ENCODE measurements at regions not wholly inside any gene's neighbourhood (a gene's known extent, or its start where the extent isn't known, plus 50 kb on each side); places are given as distances from the start of the nearest gene placed in this dataset.

DNA sequence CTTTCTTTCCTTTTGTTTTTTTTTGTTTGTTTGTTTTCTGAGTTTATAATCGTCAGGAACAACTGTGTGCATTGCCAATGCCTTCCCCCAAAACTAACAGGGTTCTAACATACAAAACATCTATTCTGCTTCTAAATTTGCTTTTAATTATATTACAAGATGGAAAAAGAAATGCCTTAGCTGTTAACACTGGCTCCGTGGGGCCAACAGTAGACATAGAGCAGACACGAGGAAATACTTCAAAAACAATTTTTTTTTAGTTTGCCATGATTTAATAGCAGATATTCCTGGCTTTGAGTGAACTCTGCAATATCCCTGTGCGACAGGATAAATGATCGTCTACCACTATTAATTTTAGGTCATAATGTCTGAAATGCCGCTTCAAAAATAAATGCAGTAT lies 153.3 kb upstream of the HNRNPA3 start:
- CTCF ChIA-PET: no interaction called here
- no TSS peak for BruUV-seq (replicated peaks)
- intact Hi-C loops (cut with micrococcal nuclease; ENCODE audit: unreplicated experiment): loop anchor here (5.0 kb wide), 1 partner anchor 227 kb away; no protein-coding TSS in a partner anchor

DNA sequence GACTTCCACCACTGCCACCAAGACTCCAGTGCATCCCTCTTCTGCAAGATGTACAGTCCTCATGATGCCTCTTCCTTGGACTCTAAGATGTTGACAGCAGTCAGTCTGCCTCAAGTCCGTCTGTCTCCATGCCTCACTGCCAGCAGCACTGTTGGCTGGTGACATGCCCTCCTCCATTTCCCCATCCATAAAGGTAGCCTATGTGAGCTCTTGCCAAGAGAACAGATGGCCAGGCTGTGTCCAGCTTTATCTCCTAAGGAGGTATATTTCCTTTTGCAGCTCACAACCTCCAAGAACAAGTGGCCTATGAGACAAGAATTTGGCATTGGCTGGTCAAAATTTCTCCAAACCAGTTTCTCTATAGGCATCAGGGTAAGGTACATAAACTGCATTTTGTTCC lies 149.3 kb upstream of the HNRNPA3 start:
- no peaks in the 10 kb centered on the region for H3K36me3 ChIP-seq (ENCODE audit: insufficient read depth, low read length, poor library complexity, severe bottlenecking)
- BruUV-seq (replicated peaks): no TSS peak
- intact Hi-C loops (cut with micrococcal nuclease; ENCODE audit: unreplicated experiment): no loop called here
- no peak for TF ChIP-seq EZH2 (IDR thresholded peaks at IDR 0.05; ENCODE audit: borderline replicate concordance, low read depth, low read length, poor library complexity, severe bottlenecking)
- TF ChIP-seq CTCF (conservative IDR thresholded peaks at IDR 0.05; ENCODE audit: low read depth, low read length): no peak
- no peaks in the 10 kb centered on the region for H3K4me1 ChIP-seq (ENCODE audit: insufficient read depth, low read length, poor library complexity, severe bottlenecking)
- no peak for DNase-seq (ENCODE audit: low spot score)
- H3K4me3 ChIP-seq (ENCODE audit: low read depth, low read length, poor library complexity, severe bottlenecking): no peak overlapping the region
- H3K27ac ChIP-seq (ENCODE audit: low read depth, low read length, poor library complexity, severe bottlenecking): no peak overlapping the region
- H3K27me3 ChIP-seq (replicated peaks; ENCODE audit: insufficient read depth, low read depth, low read length, poor library complexity): no peaks in the 10 kb centered on the region
- H3K9me3 ChIP-seq (ENCODE audit: low read depth, low read length, poor library complexity, severe bottlenecking): no peaks in the 10 kb centered on the region
- ChIA-PET POLR2A (ENCODE audit: low non-redundant PET) (no interaction called here), CTCF (no interaction called here)

More for the DNA sequence above, 153.3 kb upstream of the HNRNPA3 start:
- Histone ChIP-seq H3K27me3 (replicated peaks; ENCODE audit: insufficient read depth, low read depth, low read length, poor library complexity) (no peaks in the 10 kb centered on the region), H3K9me3 (ENCODE audit: low read depth, low read length, poor library complexity, severe bottlenecking) (no peaks in the 10 kb centered on the region), H3K4me3 (ENCODE audit: low read depth, low read length, poor library complexity, severe bottlenecking) (no peak overlapping the region), H3K4me1 (ENCODE audit: insufficient read depth, low read length, poor library complexity, severe bottlenecking) (no peaks in the 10 kb centered on the region), H3K27ac (ENCODE audit: low read depth, low read length, poor library complexity, severe bottlenecking) (no peak overlapping the region), H3K36me3 (ENCODE audit: insufficient read depth, low read length, poor library complexity, severe bottlenecking) (no peaks in the 10 kb centered on the region)
- no peak for DNase-seq (ENCODE audit: low spot score)
- no peak for TF ChIP-seq EZH2 (IDR thresholded peaks at IDR 0.05; ENCODE audit: borderline replicate concordance, low read depth, low read length, poor library complexity, severe bottlenecking)
- POLR2A ChIA-PET (ENCODE audit: low non-redundant PET): no interaction called here

DNA sequence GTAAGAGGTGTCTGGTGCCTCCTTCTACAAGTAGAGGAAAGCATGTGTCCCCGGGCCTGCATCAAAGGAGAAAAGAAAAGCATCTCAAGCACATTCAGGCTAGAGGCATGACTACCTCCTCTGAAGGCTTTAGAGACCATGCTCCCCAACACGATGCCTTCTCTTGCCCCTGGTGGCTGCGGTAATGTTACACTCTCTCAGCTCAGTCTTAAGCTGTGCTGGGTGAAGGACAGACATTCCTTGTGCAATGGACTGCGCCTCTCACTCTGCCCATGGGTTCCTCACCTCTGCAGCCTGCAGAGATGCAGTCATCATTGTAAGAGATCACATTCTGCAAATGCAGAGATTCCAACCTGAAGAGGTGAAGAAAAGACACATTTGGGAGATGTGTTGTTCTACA lies 148.2 kb upstream of the HNRNPA3 start:
- CTCF ChIA-PET: no interaction called here
- Histone ChIP-seq H3K9me3 (ENCODE audit: low read depth, low read length, poor library complexity, severe bottlenecking) (no peaks in the 10 kb centered on the region), H3K36me3 (ENCODE audit: insufficient read depth, low read length, poor library complexity, severe bottlenecking) (no peaks in the 10 kb centered on the region), H3K27me3 (replicated peaks; ENCODE audit: insufficient read depth, low read depth, low read length, poor library complexity) (no peaks in the 10 kb centered on the region), H3K4me3 (ENCODE audit: low read depth, low read length, poor library complexity, severe bottlenecking) (no peak overlapping the region), H3K27ac (ENCODE audit: low read depth, low read length, poor library complexity, severe bottlenecking) (no peak overlapping the region), H3K4me1 (ENCODE audit: insufficient read depth, low read length, poor library complexity, severe bottlenecking) (no peaks in the 10 kb centered on the region)
- DNase-seq (ENCODE audit: low spot score): no peak
- no TSS peak for BruUV-seq (replicated peaks)
- TF ChIP-seq CTCF (conservative IDR thresholded peaks at IDR 0.05; ENCODE audit: low read depth, low read length): no peak
- TF ChIP-seq EZH2 (IDR thresholded peaks at IDR 0.05; ENCODE audit: borderline replicate concordance, low read depth, low read length, poor library complexity, severe bottlenecking): no peak
- intact Hi-C loops (cut with micrococcal nuclease; ENCODE audit: unreplicated experiment): no loop called here
- POLR2A ChIA-PET (ENCODE audit: low non-redundant PET): no interaction called here

DNA sequence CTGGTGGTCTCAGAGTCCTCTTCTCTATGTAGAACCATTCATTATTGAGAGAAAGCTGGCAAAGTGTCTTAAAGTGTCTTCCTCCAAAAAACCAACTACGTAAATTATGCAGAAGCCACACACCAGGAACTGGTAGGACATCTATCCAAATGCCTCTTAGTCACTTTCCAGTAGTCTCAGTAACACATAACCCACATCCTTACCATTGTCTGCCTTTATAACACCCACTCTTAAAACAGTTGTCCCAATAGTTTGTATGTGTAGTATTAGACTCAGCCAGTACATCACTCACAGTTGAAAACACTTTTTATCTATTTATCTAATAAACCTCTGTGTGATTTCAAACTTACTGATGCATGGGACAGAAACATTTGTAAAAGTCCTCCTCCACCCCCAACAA lies 143.6 kb upstream of the HNRNPA3 start:
- no peaks in the 10 kb centered on the region for H3K36me3 ChIP-seq (ENCODE audit: insufficient read depth, low read length, poor library complexity, severe bottlenecking)
- no peak for TF ChIP-seq CTCF (conservative IDR thresholded peaks at IDR 0.05; ENCODE audit: low read depth, low read length)
- CTCF ChIA-PET: no interaction called here
- H3K4me1 ChIP-seq (ENCODE audit: insufficient read depth, low read length, poor library complexity, severe bottlenecking): peaks cover 30% of the 10 kb centered on the region
- H3K4me3 ChIP-seq (ENCODE audit: low read depth, low read length, poor library complexity, severe bottlenecking): no peak overlapping the region
- POLR2A ChIA-PET (ENCODE audit: low non-redundant PET): interaction anchor here (0.6 kb wide), 1 partner anchor 237 kb away, joined by 3 read pairs; no protein-coding TSS in a partner anchor
- no TSS peak for BruUV-seq (replicated peaks)
- peaks cover 3% of the 10 kb centered on the region for H3K27me3 ChIP-seq (replicated peaks; ENCODE audit: insufficient read depth, low read depth, low read length, poor library complexity)
- no peak overlapping the region for H3K27ac ChIP-seq (ENCODE audit: low read depth, low read length, poor library complexity, severe bottlenecking)
- DNase-seq (ENCODE audit: low spot score): no peak
- H3K9me3 ChIP-seq (ENCODE audit: low read depth, low read length, poor library complexity, severe bottlenecking): no peaks in the 10 kb centered on the region
- intact Hi-C loops (cut with micrococcal nuclease; ENCODE audit: unreplicated experiment): no loop called here
